ENCODE measurements at regions not wholly inside any gene's neighbourhood (a gene's known extent, or its start where the extent isn't known, plus 50 kb on each side); places are given as distances from the start of the nearest gene placed in this dataset.

GRCh38 chr16:59238246-59238645 lies 504.1 kb upstream of the GOT2 start:
- no peak for DNase-seq (ENCODE audit: low read depth)

DNA sequence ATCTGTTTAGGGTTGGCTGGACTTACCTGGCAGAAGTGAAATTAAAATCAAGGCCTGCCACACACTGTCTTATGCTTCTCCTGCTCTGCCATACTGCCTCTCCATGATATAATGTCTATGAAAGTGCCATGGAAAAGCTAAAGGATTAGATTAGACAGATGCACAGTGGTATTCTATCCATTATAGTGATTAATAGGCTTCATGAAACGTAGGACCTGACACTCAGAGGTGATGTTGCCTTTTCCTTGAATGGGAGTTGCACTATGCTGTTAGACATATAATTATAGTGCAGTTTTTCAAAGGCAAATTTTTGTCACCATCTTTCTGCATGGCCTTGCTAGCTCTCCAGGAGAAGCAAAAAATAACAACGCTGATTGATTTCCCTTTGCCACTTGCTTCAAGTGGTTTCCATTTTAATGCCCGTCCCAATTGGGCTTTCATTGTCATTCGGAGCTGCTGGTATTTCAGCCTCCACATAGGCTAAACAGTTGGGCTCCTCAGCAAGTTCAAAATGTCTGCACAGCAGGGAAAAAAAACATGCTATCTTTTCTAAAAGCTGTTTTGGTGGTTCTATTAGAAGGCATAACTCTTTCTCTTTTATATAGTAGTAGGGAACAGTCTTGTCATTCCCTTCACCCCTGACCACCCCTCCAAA lies 502.8 kb upstream of the GOT2 start:
- no peak for DNase-seq (ENCODE audit: low read depth)

GRCh38 chr16:59224401-59224800 lies 490.3 kb upstream of the GOT2 start:
- DNase-seq (ENCODE audit: low read depth) = no peak

GRCh38 chr16:59220011-59220410 lies 485.9 kb upstream of the GOT2 start:
- no peak for DNase-seq (ENCODE audit: low read depth)

DNA sequence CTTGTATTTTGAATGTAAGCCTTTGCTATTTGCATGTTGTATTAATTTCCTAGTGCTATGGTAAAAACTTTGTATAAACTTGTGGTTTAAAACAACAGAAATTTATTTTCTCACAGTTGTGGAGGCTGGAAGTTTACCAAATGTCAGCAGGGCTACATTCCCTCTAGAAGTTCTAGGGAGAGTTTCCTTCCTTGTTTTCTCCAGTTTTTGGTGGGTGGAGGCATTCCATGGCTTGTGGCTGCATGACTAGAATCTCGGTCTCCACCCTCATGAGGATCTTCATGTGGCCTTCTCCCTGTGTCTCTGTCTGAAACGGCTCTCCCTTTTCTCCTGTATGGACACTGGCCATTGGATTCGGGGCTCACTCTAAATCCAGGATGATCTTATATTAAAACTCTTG lies 482.2 kb upstream of the GOT2 start:
- no peak for DNase-seq (ENCODE audit: low read depth)

DNA sequence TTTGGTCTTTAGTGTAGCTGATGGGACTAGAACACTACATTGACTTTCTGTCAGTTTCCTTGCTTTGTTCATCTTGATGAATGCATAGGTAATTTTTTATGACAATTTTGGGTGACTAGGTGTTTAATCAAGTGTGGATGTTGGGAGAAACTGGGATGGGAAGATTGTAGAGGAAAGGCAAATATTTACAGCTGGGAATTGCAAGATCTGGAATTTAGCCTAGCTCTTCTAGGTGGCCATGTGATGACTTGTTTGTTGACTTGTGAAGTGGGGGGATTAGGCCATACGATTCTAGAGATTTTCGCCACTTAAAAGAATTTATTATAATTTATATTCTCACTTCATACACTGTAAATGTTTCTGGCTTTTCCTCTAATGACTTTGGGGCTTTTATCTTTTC lies 480.3 kb upstream of the GOT2 start:
- DNase-seq (ENCODE audit: low read depth) = no peak

GRCh38 chr16:59213952-59214351 lies 479.8 kb upstream of the GOT2 start:
- no peak for DNase-seq (ENCODE audit: low read depth)

- DNase-seq (ENCODE audit: low read depth) = no peak
These were observed 478.4 kb upstream of the GOT2 start for GRCh38 chr16:59212492-59213024.

DNA sequence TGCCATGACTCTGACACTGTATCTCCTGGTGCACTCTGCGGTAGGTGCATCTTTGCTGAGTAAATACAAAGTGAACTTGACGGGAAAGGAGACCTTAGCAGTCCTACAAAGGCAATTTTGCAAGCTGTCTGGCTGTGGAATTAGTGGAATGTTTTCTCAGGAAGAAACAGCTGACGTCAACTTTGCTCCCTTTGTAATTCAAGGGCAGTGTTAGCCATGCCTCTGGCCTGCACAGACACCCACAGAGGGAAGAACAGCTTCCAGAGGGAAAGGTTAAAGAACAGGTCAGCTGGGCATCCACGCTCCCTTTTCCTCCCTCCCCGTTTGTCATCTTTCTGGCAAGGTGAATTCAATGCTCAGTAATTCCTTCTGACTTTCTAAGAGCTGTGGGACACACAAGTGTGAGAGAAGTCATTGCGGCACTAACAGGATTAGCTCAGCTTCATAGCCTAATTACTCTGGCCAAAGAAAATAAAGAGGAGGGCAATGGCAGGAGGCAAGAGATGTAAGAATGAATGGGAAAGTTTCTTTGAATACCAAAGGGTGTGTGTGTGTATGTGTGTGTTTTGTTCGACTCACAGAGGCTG lies 476.9 kb upstream of the GOT2 start:
- DNase-seq (ENCODE audit: low read depth) = no peak

GRCh38 chr16:59205403-59205802 lies 471.3 kb upstream of the GOT2 start:
- DNase-seq (ENCODE audit: low read depth) = no peak

DNA sequence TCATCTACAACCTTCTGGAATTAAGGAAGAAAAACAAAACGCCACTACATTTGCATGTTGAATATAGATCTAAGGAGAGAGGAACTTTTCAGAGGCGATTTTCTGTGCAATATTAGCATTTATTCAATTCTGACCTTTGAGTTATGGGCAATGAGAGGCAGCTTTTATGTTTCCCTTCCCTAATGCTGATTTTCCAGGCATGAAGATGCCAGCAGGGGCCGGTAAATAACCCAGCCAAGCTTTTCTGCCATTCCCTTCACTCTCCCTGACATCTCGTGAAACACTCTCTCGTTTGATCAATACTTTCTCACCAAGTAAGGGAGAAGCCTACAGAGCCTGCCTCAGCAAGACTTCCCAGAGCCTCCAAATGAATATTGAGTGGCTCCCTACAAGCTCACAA lies 470.5 kb upstream of the GOT2 start:
- no peak for DNase-seq (ENCODE audit: low read depth)

DNA sequence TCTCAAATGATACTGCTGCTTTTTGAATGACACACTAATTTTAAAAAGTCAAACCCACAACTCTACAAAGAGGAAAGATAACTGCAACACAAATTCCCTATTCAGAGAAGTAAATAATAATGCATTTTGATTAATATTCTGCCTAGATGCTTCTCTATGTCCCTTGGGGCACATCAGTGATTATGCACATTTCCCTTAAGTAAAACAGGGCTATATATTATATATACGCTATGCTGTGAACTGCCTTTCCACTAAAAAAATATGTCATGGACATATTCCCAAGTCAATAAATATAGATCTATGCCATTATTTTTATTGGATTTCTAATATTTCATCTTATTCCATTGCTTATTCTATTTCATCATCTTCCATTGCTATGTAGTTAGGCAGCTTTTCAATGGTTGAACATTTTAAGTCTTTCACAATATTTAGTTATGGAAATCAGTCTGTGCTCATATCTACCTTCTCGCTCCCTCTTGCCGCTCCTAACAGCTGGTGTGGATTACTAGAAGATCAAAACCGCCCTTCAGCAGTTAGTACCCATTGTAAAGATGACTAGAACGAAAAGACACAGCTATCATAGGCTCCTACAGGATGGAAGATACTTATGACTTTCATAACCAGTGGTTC lies 468.2 kb upstream of the GOT2 start:
- no peak for DNase-seq (ENCODE audit: low read depth)

DNA sequence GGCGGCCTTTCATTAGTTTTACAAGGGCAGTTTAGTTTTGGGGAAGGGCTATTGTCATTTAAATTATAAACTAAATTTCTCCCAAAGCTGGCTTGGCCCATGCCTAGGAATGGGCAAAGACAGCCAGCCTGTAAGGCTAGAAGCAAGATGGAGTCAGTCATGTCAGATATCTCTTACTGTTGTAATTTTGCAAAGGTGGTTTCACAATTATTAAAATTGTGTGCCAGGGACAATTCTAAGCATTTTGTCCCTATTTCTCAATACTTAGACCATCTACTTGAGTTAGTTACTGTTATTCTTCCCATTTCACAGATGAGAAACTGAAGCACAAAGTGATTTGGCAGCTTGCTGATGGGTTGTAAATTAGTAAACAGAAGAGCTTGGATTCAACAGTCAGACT lies 467.7 kb upstream of the GOT2 start:
- no peak for DNase-seq (ENCODE audit: low read depth)

- DNase-seq (ENCODE audit: low read depth) = no peak
These were observed 467.0 kb upstream of the GOT2 start for GRCh38 chr16:59201160-59201559.

DNA sequence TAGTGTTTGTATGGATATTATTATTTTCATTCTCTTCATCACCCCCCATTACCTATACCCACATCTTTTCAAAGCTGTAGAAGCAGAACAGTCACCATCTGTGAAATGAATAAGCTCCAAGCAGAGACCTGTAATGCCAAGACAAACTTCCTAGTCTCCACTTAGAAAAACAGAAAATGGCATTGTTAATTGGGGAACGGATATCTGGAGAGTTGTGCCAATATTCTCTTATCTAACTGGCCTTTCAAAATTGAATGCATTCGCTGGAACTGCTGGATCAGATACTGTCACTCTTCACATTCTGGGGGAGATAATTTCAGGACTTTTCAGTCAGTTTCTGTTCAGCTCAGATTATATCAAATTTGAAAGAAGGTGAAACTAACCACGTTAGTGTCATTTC lies 464.4 kb upstream of the GOT2 start:
- DNase-seq (ENCODE audit: low read depth) = no peak

GRCh38 chr16:59195242-59195641 lies 461.1 kb upstream of the GOT2 start:
- DNase-seq (ENCODE audit: low read depth) = no peak

GRCh38 chr16:59193637-59194036 lies 459.5 kb upstream of the GOT2 start:
- DNase-seq (ENCODE audit: low read depth) = no peak

- DNase-seq (ENCODE audit: low read depth) = no peak
These were observed 458.6 kb upstream of the GOT2 start for GRCh38 chr16:59192551-59193199.

DNA sequence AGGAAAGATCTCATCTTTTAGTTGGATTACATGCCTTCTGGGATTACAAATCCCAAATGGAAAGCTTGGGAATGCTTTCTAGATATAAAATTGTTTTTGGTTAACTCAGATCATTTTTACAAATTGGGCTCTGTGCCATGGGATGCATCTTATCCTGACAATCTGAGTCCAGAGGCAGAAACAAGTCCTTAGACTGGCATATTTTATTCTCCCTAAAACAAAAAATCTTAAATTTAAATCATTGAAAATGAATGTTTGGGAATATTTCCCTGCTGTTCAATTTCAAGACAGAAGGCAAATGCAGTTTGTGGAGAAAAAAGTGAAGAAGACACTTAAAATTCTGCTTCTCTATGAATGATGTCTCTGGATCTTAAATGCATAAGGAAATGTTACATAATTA lies 456.6 kb upstream of the GOT2 start:
- DNase-seq (ENCODE audit: low read depth) = no peak

GRCh38 chr16:59188029-59188428 lies 453.9 kb upstream of the GOT2 start:
- no peak for DNase-seq (ENCODE audit: low read depth)

GRCh38 chr16:59181821-59182420 lies 447.8 kb upstream of the GOT2 start:
- no peak for DNase-seq (ENCODE audit: low read depth)

GRCh38 chr16:59180083-59180476 lies 446.0 kb upstream of the GOT2 start:
- DNase-seq (ENCODE audit: low read depth) = no peak
